ENCODE measurements at regions not wholly inside any gene's neighbourhood (a gene's known extent, or its start where the extent isn't known, plus 50 kb on each side); places are given as distances from the start of the nearest gene placed in this dataset.

DNA sequence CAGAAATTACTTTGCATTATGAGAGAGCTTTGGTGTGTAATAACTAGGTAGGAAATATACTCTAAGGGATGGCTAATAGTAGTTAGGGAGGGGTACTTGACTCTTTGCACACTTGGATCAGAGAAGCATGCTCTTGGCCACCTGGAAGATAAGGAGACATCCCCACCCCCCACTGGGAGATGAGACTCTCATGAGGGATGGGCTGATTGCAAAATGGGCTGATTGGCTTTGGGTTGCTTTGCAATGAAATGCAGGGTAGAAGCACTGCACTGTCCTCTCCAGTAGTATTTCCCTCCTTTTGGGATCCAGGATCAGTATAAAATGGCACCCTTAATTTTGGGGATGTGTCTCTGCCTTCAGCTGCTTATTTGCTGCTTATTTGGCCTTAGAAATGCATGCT is 71.2 kb upstream of the EPS8L3 start:
- TF ChIP-seq, protein P1, sequence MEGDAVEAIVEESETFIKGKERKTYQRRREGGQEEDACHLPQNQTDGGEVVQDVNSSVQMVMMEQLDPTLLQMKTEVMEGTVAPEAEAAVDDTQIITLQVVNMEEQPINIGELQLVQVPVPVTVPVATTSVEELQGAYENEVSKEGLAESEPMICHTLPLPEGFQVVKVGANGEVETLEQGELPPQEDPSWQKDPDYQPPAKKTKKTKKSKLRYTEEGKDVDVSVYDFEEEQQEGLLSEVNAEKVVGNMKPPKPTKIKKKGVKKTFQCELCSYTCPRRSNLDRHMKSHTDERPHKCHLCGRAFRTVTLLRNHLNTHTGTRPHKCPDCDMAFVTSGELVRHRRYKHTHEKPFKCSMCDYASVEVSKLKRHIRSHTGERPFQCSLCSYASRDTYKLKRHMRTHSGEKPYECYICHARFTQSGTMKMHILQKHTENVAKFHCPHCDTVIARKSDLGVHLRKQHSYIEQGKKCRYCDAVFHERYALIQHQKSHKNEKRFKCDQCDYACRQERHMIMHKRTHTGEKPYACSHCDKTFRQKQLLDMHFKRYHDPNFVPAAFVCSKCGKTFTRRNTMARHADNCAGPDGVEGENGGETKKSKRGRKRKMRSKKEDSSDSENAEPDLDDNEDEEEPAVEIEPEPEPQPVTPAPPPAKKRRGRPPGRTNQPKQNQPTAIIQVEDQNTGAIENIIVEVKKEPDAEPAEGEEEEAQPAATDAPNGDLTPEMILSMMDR (IDR thresholded peaks at IDR 0.05; ENCODE audit: low read depth, low read length, missing input control), result no peak
- TF ChIP-seq HNF4A (conservative IDR thresholded peaks at IDR 0.05) (no peak), EGR1 (IDR thresholded peaks at IDR 0.05; ENCODE audit: low read depth in 2 of 2) (no peak), TAF1 (conservative IDR thresholded peaks at IDR 0.05) (no peak)
- TF ChIP-seq, protein P2, sequence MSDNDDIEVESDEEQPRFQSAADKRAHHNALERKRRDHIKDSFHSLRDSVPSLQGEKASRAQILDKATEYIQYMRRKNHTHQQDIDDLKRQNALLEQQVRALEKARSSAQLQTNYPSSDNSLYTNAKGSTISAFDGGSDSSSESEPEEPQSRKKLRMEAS (IDR thresholded peaks at IDR 0.05), result no peak
- TF ChIP-seq, protein P3, sequence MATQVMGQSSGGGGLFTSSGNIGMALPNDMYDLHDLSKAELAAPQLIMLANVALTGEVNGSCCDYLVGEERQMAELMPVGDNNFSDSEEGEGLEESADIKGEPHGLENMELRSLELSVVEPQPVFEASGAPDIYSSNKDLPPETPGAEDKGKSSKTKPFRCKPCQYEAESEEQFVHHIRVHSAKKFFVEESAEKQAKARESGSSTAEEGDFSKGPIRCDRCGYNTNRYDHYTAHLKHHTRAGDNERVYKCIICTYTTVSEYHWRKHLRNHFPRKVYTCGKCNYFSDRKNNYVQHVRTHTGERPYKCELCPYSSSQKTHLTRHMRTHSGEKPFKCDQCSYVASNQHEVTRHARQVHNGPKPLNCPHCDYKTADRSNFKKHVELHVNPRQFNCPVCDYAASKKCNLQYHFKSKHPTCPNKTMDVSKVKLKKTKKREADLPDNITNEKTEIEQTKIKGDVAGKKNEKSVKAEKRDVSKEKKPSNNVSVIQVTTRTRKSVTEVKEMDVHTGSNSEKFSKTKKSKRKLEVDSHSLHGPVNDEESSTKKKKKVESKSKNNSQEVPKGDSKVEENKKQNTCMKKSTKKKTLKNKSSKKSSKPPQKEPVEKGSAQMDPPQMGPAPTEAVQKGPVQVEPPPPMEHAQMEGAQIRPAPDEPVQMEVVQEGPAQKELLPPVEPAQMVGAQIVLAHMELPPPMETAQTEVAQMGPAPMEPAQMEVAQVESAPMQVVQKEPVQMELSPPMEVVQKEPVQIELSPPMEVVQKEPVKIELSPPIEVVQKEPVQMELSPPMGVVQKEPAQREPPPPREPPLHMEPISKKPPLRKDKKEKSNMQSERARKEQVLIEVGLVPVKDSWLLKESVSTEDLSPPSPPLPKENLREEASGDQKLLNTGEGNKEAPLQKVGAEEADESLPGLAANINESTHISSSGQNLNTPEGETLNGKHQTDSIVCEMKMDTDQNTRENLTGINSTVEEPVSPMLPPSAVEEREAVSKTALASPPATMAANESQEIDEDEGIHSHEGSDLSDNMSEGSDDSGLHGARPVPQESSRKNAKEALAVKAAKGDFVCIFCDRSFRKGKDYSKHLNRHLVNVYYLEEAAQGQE (IDR thresholded peaks at IDR 0.05), result no peak

All from liver (tissue), 3 donors.